H1 (cell line): ENCODE measurements at regions not wholly inside any gene's neighbourhood (a gene's known extent, or its start where the extent isn't known, plus 50 kb on each side); places are given as distances from the start of the nearest gene placed in this dataset.
"Not testable (repeated sequence)": the region's sequence is repeated elsewhere in the genome, so short reads cannot be mapped to it uniquely, and the experiment has no call there.

Experiments
- CTCF ChIA-PET: fragments of 300-600 bp; sonication (Branson Sonifier 250); formaldehyde crosslinking; loops from one replicate; lab custom pipeline; 2021; ENCODE audit not compliant: partially characterized antibody; lab: Charles Lee
- POLR2A ChIA-PET: fragments of 300-600 bp; sonication (Branson Sonifier 250); formaldehyde crosslinking; loops from one replicate; lab custom pipeline; 2021; ENCODE audit warnings: inconsistent platforms; ENCODE audit not compliant: partially characterized antibody; lab: Charles Lee
- DNase-seq, 2 experiments: peaks; one replicate each; pipeline versions ENCODE4 v3.0.0 to v3.0.0-alpha.2; 2010 to 2022; ENCODE audit warnings: low spot score in 2 of 2, low read depth in 1 of 2, mixed read lengths in 1 of 2
- FAIRE-seq: peaks from 2 replicates; lab custom pipeline; 2011; peaks lifted over from hg19 to GRCh38; lab: Jason Lieb, UNC
- H2AFZ ChIP-seq: 2 replicates; pipeline ENCODE4 v1.8.1; 2012; ENCODE audit warnings: low read length, inconsistent platforms
- H2AK5ac ChIP-seq: 2 replicates; pipeline ENCODE4 v1.6.1; 2013; ENCODE audit warnings: low read depth, low read length
- H2BK120ac ChIP-seq: replicated peaks from 2 replicates; pipeline ENCODE3; 2013; ENCODE audit warnings: low read depth, low read length, inconsistent platforms
- H2BK12ac ChIP-seq: 2 replicates; pipeline ENCODE4 v1.6.1; 2013; ENCODE audit warnings: low read depth, low read length
- H2BK15ac ChIP-seq: 2 replicates; pipeline ENCODE4 v1.6.1; 2013; ENCODE audit warnings: low read length
- H2BK20ac ChIP-seq: 2 replicates; pipeline ENCODE4 v1.6.1; 2013; ENCODE audit warnings: low read length
- H2BK5ac ChIP-seq: 2 replicates; pipeline ENCODE4 v1.6.1; 2013; ENCODE audit warnings: low read depth, low read length
- H3K14ac ChIP-seq: 2 replicates; pipeline ENCODE4 v1.6.1; 2013; ENCODE audit warnings: inconsistent platforms; ENCODE audit not compliant: insufficient read length
- H3K18ac ChIP-seq: 2 replicates; pipeline ENCODE4 v1.6.1; 2013; ENCODE audit warnings: low read length; ENCODE audit errors: extremely low read depth
- H3K23ac ChIP-seq: 2 replicates; pipeline ENCODE4 v1.6.1; 2013; ENCODE audit warnings: inconsistent platforms; ENCODE audit not compliant: insufficient read length
- H3K23me2 ChIP-seq: 2 replicates; pipeline ENCODE4 v1.6.1; 2013; ENCODE audit warnings: low read depth, low read length
- H3K27ac ChIP-seq: 2 replicates; pipeline ENCODE4 v1.6.1; 2011; ENCODE audit warnings: low read depth, low read length, inconsistent platforms
- H3K27me3 ChIP-seq, 4 experiments: replicated peaks in 1 of 4; 1 replicate in 1 of 4; 2 replicates in 3 of 4; pipeline versions ENCODE4 v1.6.1 to v1.8.1; 2011 to 2013; ENCODE audit warnings: low read length in 3 of 4, mild to moderate bottlenecking in 3 of 4, inconsistent platforms in 2 of 4, mixed read lengths in 2 of 4, moderate library complexity in 1 of 4; ENCODE audit not compliant: control insufficient read depth in 3 of 4, insufficient read depth in 3 of 4; ENCODE audit errors: extremely low read depth in 1 of 4
- H3K36me3 ChIP-seq, 4 experiments: 2 replicates each; pipeline versions ENCODE4 v1.6.1 to v1.8.1; 2011 to 2013; ENCODE audit warnings: mild to moderate bottlenecking in 4 of 4, low read length in 3 of 4, moderate library complexity in 2 of 4, control low read depth in 1 of 4, inconsistent platforms in 1 of 4; ENCODE audit not compliant: insufficient read depth in 4 of 4, control insufficient read depth in 2 of 4
- H3K4ac ChIP-seq: replicated peaks from 2 replicates; pipeline ENCODE3; 2013; ENCODE audit warnings: low read length, low read depth, mixed read lengths, inconsistent platforms; ENCODE audit not compliant: insufficient read length
- H3K4me1 ChIP-seq, 4 experiments: replicated peaks in 1 of 4; 1 replicate in 1 of 4; 2 replicates in 3 of 4; pipeline versions ENCODE4 v1.6.1 to v1.8.1; 2011 to 2013; ENCODE audit warnings: low read length in 3 of 4, inconsistent platforms in 2 of 4, mixed read lengths in 1 of 4; ENCODE audit not compliant: insufficient read depth in 4 of 4, control insufficient read depth in 3 of 4
- H3K4me2 ChIP-seq, 2 experiments: 2 replicates each; pipeline versions ENCODE4 v1.6.1 to v1.8.1; 2011 to 2013; ENCODE audit warnings: low read depth in 2 of 2, low read length in 2 of 2, control low read depth in 1 of 2, inconsistent platforms in 1 of 2, mild to moderate bottlenecking in 1 of 2; ENCODE audit not compliant: insufficient read depth in 1 of 2
- H3K4me3 ChIP-seq, 4 experiments: fragments of 200-600, 300-600 bp in 1 of 4; sonication (generic), shearing (Covaris generic), sonication (Bioruptor Twin) in 1 of 4; 2 replicates each; pipeline versions ENCODE4 v1.5.1 to v1.8.1; 2011 to 2016; ENCODE audit warnings: low read length in 4 of 4, low read depth in 3 of 4, control low read depth in 2 of 4, inconsistent platforms in 2 of 4, mild to moderate bottlenecking in 2 of 4, mixed read lengths in 1 of 4, moderate library complexity in 1 of 4; ENCODE audit not compliant: insufficient read depth in 2 of 4; ENCODE audit errors: extremely low read depth in 1 of 4
- H3K56ac ChIP-seq: replicated peaks from 2 replicates; pipeline ENCODE3; 2013; ENCODE audit warnings: low read depth, mild to moderate bottlenecking, mixed read lengths, low read length, inconsistent platforms; ENCODE audit not compliant: insufficient read length
- H3K79me1 ChIP-seq: 2 replicates; pipeline ENCODE4 v1.6.1; 2013; ENCODE audit warnings: low read depth, low read length, control low read depth
- H3K79me2 ChIP-seq, 2 experiments: 2 replicates each; pipeline versions ENCODE4 v1.6.1 to v1.8.1; 2012 to 2013; ENCODE audit warnings: low read length in 2 of 2, mild to moderate bottlenecking in 2 of 2, inconsistent platforms in 1 of 2; ENCODE audit not compliant: insufficient read depth in 2 of 2, control insufficient read depth in 1 of 2
- H3K9ac ChIP-seq, 4 experiments: replicated peaks in 1 of 4; 1 replicate in 1 of 4; 2 replicates in 3 of 4; pipeline versions ENCODE4 v1.6.1 to v1.8.1; 2011 to 2013; ENCODE audit warnings: low read depth in 3 of 4, low read length in 3 of 4, control low read depth in 2 of 4, mild to moderate bottlenecking in 2 of 4, moderate library complexity in 2 of 4, inconsistent platforms in 1 of 4; ENCODE audit errors: extremely low read depth in 1 of 4
- H3K9me3 ChIP-seq, 2 experiments: 2 replicates each; pipeline versions ENCODE4 v1.6.1 to v1.8.1; 2012 to 2013; ENCODE audit warnings: mild to moderate bottlenecking in 2 of 2, moderate library complexity in 2 of 2, control low read depth in 1 of 2, inconsistent platforms in 1 of 2, low read depth in 1 of 2, low read length in 1 of 2, mixed read lengths in 1 of 2; ENCODE audit not compliant: insufficient read depth in 2 of 2
- H4K20me1 ChIP-seq, 2 experiments: replicated peaks in 1 of 2; 2 replicates each; pipeline versions ENCODE3 to v1.8.1; 2011 to 2013; ENCODE audit warnings: inconsistent platforms in 2 of 2, low read length in 2 of 2, mild to moderate bottlenecking in 1 of 2; ENCODE audit not compliant: insufficient read depth in 2 of 2, control insufficient read depth in 1 of 2
- H4K5ac ChIP-seq: 2 replicates; pipeline ENCODE4 v1.6.1; 2013; ENCODE audit warnings: low read length, low read depth, mixed read lengths, inconsistent platforms; ENCODE audit not compliant: insufficient read length
- H4K8ac ChIP-seq: 2 replicates; pipeline ENCODE4 v1.8.0; 2013; ENCODE audit warnings: mild to moderate bottlenecking, moderate library complexity, low read length, inconsistent platforms; ENCODE audit not compliant: insufficient read depth; ENCODE audit errors: extremely low read depth
- H4K91ac ChIP-seq: replicated peaks from 2 replicates; pipeline ENCODE3; 2013; ENCODE audit warnings: low read length, mixed read lengths, inconsistent platforms; ENCODE audit not compliant: insufficient read length
- WGBS, 2 experiments: shearing (Covaris generic) in 1 of 2; methylation state at CpG; one replicate each; pipeline versions ENCODE4 v1.1.6 to v1.1.7; 2013 to 2015; ENCODE audit warnings: low lambda C conversion rate in 2 of 2, mixed read lengths in 2 of 2, inconsistent platforms in 1 of 2, low coverage in 1 of 2, missing lambda C conversion rate in 1 of 2; ENCODE audit not compliant: insufficient replicate concordance in 2 of 2, insufficient coverage in 1 of 2, insufficient read length in 1 of 2; ENCODE audit errors: extremely low coverage in 1 of 2, missing lambda C conversion rate in 1 of 2; 5-methylcytosine and 5-hydroxymethylcytosine counted together

- H3K79me1 ChIP-seq, H3K4me3 ChIP-seq, H3K27ac ChIP-seq, DNase-seq, H2BK120ac ChIP-seq, H3K36me3 ChIP-seq, H3K4ac ChIP-seq, H3K9me3 ChIP-seq, H4K20me1 ChIP-seq, H3K4me1 ChIP-seq, H2BK12ac ChIP-seq, H3K9ac ChIP-seq, H4K91ac ChIP-seq, H3K23me2 ChIP-seq, H3K14ac ChIP-seq, H3K23ac ChIP-seq, H2BK20ac ChIP-seq, H3K56ac ChIP-seq, H4K8ac ChIP-seq, POLR2A ChIA-PET, H3K27me3 ChIP-seq, H2BK15ac ChIP-seq, CTCF ChIA-PET, FAIRE-seq, H2BK5ac ChIP-seq, H4K5ac ChIP-seq, H2AK5ac ChIP-seq, H3K4me2 ChIP-seq, H3K18ac ChIP-seq, H3K79me2 ChIP-seq, H2AFZ ChIP-seq: not testable (repeated sequence)
- WGBS, 2 experiments: no CpG with 5 or more reads among the region's 1 CpG
Observed at GRCh38 chr9:41839786-41840185, 289.4 kb downstream of the CNTNAP3B start.

- H3K4me1 ChIP-seq, H3K14ac ChIP-seq, H3K36me3 ChIP-seq, H3K27ac ChIP-seq, H2BK15ac ChIP-seq, H3K18ac ChIP-seq, H2AK5ac ChIP-seq, H3K79me1 ChIP-seq, H4K5ac ChIP-seq, H3K4me3 ChIP-seq, H3K23ac ChIP-seq, H2BK5ac ChIP-seq, H3K9ac ChIP-seq, H3K23me2 ChIP-seq, H3K4ac ChIP-seq, POLR2A ChIA-PET, H4K20me1 ChIP-seq, H3K4me2 ChIP-seq, H3K56ac ChIP-seq, H2BK120ac ChIP-seq, H3K79me2 ChIP-seq, H4K91ac ChIP-seq, H2BK12ac ChIP-seq, CTCF ChIA-PET, H2AFZ ChIP-seq, DNase-seq, H2BK20ac ChIP-seq, H3K9me3 ChIP-seq, H3K27me3 ChIP-seq, FAIRE-seq, H4K8ac ChIP-seq: not testable (repeated sequence)
- WGBS, 2 experiments: no CpG with 5 or more reads among the region's 4 CpGs
Observed at GRCh38 chr9:41838953-41839352, 290.3 kb downstream of the CNTNAP3B start.
